ENCODE measurements at regions not wholly inside any gene's neighbourhood (a gene's known extent, or its start where the extent isn't known, plus 50 kb on each side); places are given as distances from the start of the nearest gene placed in this dataset.

GRCh38 chr22:47465222-47465621 is 702.8 kb downstream of the TBC1D22A start:
- ATAC-seq (ENCODE audit: low read depth), result no peak
- no peak for TF ChIP-seq CTCF (IDR thresholded peaks at IDR 0.05; ENCODE audit: poor library complexity, severe bottlenecking)
- no peak overlapping the region for H3K27ac ChIP-seq (ENCODE audit: poor library complexity, severe bottlenecking)

DNA sequence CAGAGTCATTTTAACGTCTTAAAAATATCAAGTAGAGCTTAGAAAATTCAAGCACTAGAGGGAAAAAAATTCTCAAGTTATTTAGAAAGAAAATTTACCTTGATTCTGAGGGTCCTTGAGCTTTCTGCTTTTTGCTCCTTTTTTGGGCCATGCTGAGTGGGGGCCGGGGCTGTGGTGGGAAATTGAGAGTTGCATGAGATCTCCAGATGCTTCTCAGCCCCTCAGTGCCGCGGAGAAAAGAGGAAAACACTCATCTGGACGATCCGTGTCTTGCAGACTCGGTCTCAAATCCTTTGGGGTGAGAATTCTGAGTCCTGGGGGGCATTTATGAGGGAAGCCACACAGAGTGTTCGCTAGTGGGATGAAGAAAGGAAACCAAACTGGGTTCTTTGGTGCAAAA is 700.8 kb downstream of the TBC1D22A start:
- Histone ChIP-seq H3K9me3 (ENCODE audit: severe bottlenecking) (no peaks in the 10 kb centered on the region), H3K27ac (ENCODE audit: poor library complexity, severe bottlenecking) (no peak overlapping the region), H3K4me1 (ENCODE audit: insufficient read depth, poor library complexity, severe bottlenecking) (no peaks in the 10 kb centered on the region), H3K4me3 (ENCODE audit: severe bottlenecking) (no peak overlapping the region), H3K36me3 (ENCODE audit: low read depth) (no peaks in the 10 kb centered on the region), H3K27me3 (ENCODE audit: insufficient read depth, poor library complexity, severe bottlenecking) (no peaks in the 10 kb centered on the region)
- ATAC-seq (ENCODE audit: low read depth) (no peak), DNase-seq (ENCODE audit: low spot score) (no peak)
- no peak for TF ChIP-seq CTCF (IDR thresholded peaks at IDR 0.05; ENCODE audit: poor library complexity, severe bottlenecking)

More at GRCh38 chr22:47465222-47465621, 702.8 kb downstream of the TBC1D22A start:
- Histone ChIP-seq H3K4me1 (ENCODE audit: insufficient read depth, poor library complexity, severe bottlenecking) (no peaks in the 10 kb centered on the region), H3K4me3 (ENCODE audit: severe bottlenecking) (no peak overlapping the region), H3K36me3 (ENCODE audit: low read depth) (no peaks in the 10 kb centered on the region), H3K9me3 (ENCODE audit: severe bottlenecking) (no peaks in the 10 kb centered on the region), H3K27me3 (ENCODE audit: insufficient read depth, poor library complexity, severe bottlenecking) (peaks cover 6% of the 10 kb centered on the region)
- DNase-seq (ENCODE audit: low spot score), result no peak

DNA sequence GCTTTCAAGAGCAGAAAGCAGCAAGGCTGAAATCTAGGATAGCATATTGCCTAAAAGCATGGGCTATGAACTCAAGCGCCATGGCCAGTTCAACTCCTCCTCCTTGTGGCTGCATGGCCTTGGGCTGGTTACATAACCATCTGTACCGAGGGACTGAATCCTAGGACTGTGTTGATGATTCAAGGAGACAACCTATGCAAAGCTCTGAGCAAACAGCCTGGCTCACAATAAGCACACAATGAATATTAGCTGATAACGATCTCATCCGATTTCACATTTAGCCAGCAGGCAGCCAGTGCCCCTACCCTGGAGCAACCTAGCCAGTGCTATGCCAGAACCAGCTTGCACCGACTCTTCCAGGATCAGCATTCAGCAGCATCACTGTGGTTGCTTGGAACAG is 698.4 kb downstream of the TBC1D22A start:
- H3K4me1 ChIP-seq (ENCODE audit: insufficient read depth, poor library complexity, severe bottlenecking), result no peaks in the 10 kb centered on the region

GRCh38 chr22:47460176-47460575 is 697.7 kb downstream of the TBC1D22A start:
- H3K36me3 ChIP-seq (ENCODE audit: low read depth), result no peaks in the 10 kb centered on the region
- no peak overlapping the region for H3K27ac ChIP-seq (ENCODE audit: poor library complexity, severe bottlenecking)
- H3K4me3 ChIP-seq (ENCODE audit: severe bottlenecking), result no peak overlapping the region
- no peak for DNase-seq (ENCODE audit: low spot score)
- no peak for TF ChIP-seq CTCF (IDR thresholded peaks at IDR 0.05; ENCODE audit: poor library complexity, severe bottlenecking)
- no peak for ATAC-seq (ENCODE audit: low read depth)
- H3K9me3 ChIP-seq (ENCODE audit: severe bottlenecking), result no peaks in the 10 kb centered on the region
- no peaks in the 10 kb centered on the region for H3K27me3 ChIP-seq (ENCODE audit: insufficient read depth, poor library complexity, severe bottlenecking)
- no peaks in the 10 kb centered on the region for H3K4me1 ChIP-seq (ENCODE audit: insufficient read depth, poor library complexity, severe bottlenecking)

More for the DNA sequence above, 698.4 kb downstream of the TBC1D22A start:
- Histone ChIP-seq H3K4me3 (ENCODE audit: severe bottlenecking) (no peak overlapping the region), H3K27ac (ENCODE audit: poor library complexity, severe bottlenecking) (no peak overlapping the region), H3K27me3 (ENCODE audit: insufficient read depth, poor library complexity, severe bottlenecking) (no peaks in the 10 kb centered on the region), H3K9me3 (ENCODE audit: severe bottlenecking) (no peaks in the 10 kb centered on the region), H3K36me3 (ENCODE audit: low read depth) (no peaks in the 10 kb centered on the region)
- no peak for DNase-seq (ENCODE audit: low spot score)
- no peak for TF ChIP-seq CTCF (IDR thresholded peaks at IDR 0.05; ENCODE audit: poor library complexity, severe bottlenecking)
- no peak for ATAC-seq (ENCODE audit: low read depth)

DNA sequence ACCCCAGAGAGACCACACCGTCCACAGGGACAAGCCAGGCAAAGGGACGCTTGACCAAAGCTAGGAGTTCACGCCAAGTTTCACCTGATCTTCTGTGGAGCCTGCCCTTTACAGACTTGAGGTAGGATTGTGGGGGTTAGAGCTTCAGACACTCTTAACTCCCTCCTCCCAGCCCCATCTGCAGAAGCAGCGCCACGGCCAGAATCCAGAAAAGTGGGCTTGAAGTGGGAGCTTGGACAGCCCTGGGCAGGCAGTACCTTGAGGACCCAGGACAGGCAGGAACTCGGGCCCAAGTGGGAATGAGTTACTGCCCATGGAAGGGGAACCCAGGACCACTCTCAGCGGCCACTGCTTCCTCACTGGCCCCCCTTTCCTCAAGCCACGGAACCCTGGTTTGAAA is 695.9 kb downstream of the TBC1D22A start:
- no peak for TF ChIP-seq CTCF (IDR thresholded peaks at IDR 0.05; ENCODE audit: poor library complexity, severe bottlenecking)
- H3K4me3 ChIP-seq (ENCODE audit: severe bottlenecking), result no peak overlapping the region

More for the DNA sequence above, 695.9 kb downstream of the TBC1D22A start:
- DNase-seq (ENCODE audit: low spot score), result no peak
- H3K36me3 ChIP-seq (ENCODE audit: low read depth), result no peaks in the 10 kb centered on the region
- H3K9me3 ChIP-seq (ENCODE audit: severe bottlenecking), result no peaks in the 10 kb centered on the region
- no peak overlapping the region for H3K27ac ChIP-seq (ENCODE audit: poor library complexity, severe bottlenecking)
- H3K27me3 ChIP-seq (ENCODE audit: insufficient read depth, poor library complexity, severe bottlenecking), result no peaks in the 10 kb centered on the region
- no peaks in the 10 kb centered on the region for H3K4me1 ChIP-seq (ENCODE audit: insufficient read depth, poor library complexity, severe bottlenecking)
- ATAC-seq (ENCODE audit: low read depth), result no peak
